ENCODE measurements at regions not wholly inside any gene's neighbourhood (a gene's known extent, or its start where the extent isn't known, plus 50 kb on each side); places are given as distances from the start of the nearest gene placed in this dataset.

- TF ChIP-seq CTCF (IDR thresholded peaks at IDR 0.05; ENCODE audit: low read depth, low read length), result no peak
- TF ChIP-seq EZH2phosphoT487 (IDR thresholded peaks at IDR 0.05; ENCODE audit: low read depth), result no peak
Observed at GRCh38 chr2:106257830-106258229, 63.7 kb upstream of the UXS1 start.
